ENCODE measurements at regions not wholly inside any gene's neighbourhood (a gene's known extent, or its start where the extent isn't known, plus 50 kb on each side); places are given as distances from the start of the nearest gene placed in this dataset.

- TF ChIP-seq EZH2 (IDR thresholded peaks at IDR 0.05; ENCODE audit: borderline replicate concordance, low read length) = no peak
- TF ChIP-seq, protein P1, sequence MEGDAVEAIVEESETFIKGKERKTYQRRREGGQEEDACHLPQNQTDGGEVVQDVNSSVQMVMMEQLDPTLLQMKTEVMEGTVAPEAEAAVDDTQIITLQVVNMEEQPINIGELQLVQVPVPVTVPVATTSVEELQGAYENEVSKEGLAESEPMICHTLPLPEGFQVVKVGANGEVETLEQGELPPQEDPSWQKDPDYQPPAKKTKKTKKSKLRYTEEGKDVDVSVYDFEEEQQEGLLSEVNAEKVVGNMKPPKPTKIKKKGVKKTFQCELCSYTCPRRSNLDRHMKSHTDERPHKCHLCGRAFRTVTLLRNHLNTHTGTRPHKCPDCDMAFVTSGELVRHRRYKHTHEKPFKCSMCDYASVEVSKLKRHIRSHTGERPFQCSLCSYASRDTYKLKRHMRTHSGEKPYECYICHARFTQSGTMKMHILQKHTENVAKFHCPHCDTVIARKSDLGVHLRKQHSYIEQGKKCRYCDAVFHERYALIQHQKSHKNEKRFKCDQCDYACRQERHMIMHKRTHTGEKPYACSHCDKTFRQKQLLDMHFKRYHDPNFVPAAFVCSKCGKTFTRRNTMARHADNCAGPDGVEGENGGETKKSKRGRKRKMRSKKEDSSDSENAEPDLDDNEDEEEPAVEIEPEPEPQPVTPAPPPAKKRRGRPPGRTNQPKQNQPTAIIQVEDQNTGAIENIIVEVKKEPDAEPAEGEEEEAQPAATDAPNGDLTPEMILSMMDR (conservative IDR thresholded peaks at IDR 0.05 in 1 of 2, IDR thresholded peaks at IDR 0.05 in 1 of 2; ENCODE audit: extremely low read depth in 1 of 2, insufficient read depth in 1 of 2, low read depth in 1 of 2, low read length in 2 of 2) = no peak
Observed at GRCh38 chr9:99459919-99460318, 237.8 kb downstream of the SEC61B start.
